ENCODE measurements at regions not wholly inside any gene's neighbourhood (a gene's known extent, or its start where the extent isn't known, plus 50 kb on each side); places are given as distances from the start of the nearest gene placed in this dataset.

DNA sequence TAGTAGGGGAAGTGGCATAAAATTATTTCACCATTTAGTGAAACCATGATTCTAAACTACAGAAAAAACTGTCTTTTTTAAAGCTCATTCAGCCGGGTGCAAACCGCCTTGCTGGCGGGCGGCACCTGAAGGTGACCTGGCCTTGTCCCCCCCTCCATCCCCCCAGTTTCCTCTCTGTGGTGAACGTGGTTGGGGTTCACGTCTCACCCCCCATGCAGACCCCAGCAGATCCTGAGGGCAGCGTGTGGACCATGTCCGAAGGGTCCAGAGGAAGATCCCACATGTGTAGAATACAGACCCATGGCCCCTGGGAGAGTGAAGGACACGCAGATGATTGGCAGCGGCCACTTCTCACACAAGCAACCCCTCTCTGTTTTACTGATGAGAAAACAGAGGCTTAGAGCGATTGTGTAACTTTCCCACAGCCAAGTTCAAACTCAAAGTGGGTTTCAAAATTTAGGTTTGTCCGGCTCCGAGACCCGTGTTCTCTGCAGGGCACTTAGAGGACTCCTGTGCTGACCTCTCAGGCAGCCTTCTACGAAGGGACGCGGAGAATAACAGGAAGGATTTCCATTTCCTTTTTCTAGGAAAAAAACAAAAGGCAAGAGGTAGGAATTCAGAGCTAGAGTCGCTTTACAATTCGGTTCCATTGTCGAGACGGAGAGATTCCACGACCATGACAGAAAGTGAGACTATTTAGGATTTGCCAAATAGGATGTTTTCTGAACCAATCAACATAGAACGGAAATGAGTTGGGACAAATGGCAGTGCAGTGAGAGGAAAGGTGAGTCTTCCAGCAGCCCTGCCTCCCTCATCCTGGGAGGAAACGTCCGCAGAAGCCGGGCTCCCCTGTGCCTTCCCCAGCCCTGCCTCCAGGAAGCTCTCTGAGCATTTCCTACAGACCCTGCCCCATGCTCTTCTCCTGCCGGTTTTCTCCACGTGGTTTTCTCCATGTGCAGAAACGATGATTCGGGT is 67.6 kb upstream of the PITRM1 start:
- TF ChIP-seq, protein P1, sequence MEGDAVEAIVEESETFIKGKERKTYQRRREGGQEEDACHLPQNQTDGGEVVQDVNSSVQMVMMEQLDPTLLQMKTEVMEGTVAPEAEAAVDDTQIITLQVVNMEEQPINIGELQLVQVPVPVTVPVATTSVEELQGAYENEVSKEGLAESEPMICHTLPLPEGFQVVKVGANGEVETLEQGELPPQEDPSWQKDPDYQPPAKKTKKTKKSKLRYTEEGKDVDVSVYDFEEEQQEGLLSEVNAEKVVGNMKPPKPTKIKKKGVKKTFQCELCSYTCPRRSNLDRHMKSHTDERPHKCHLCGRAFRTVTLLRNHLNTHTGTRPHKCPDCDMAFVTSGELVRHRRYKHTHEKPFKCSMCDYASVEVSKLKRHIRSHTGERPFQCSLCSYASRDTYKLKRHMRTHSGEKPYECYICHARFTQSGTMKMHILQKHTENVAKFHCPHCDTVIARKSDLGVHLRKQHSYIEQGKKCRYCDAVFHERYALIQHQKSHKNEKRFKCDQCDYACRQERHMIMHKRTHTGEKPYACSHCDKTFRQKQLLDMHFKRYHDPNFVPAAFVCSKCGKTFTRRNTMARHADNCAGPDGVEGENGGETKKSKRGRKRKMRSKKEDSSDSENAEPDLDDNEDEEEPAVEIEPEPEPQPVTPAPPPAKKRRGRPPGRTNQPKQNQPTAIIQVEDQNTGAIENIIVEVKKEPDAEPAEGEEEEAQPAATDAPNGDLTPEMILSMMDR (IDR thresholded peaks at IDR 0.05): peak; percentile 50; the same call in 1 of the 2 replicates
- no peak for TF ChIP-seq ZFX (IDR thresholded peaks at IDR 0.05; ENCODE audit: borderline replicate concordance)

All from 22Rv1 (cell line).